ENCODE measurements at regions not wholly inside any gene's neighbourhood (a gene's known extent, or its start where the extent isn't known, plus 50 kb on each side); places are given as distances from the start of the nearest gene placed in this dataset.

DNA sequence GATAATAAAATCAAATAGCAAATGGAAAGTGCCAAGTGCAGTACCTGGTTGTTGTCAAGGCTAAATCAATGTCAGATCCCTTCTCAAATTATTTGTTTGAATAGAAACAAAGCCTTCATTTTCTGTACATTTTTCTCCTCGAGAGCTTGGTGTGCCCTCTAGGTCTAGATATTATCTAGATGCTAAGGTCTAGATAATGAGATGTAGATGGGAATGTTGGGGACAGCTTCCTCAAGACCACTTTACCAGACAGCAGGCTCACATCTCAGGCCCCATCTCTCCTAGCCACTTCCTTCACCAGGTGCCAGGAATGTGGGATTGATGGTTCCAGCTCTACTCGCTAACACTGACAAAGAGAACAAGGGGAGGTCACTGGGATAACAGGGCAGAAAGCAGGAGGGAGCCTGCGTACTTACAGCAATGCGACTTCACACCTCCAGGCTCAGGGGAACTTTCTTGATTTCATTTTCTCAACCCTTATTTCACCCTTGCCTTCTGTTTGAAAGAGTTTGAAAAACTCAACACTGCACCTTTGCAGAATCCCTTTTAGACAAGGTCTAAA lies 451.4 kb upstream of the VSTM2A start:
- no peak for DNase-seq (ENCODE audit: low read depth)
- TF ChIP-seq CTCF (conservative IDR thresholded peaks at IDR 0.05; ENCODE audit: low read depth, low read length): no peak
- H3K4me3 ChIP-seq (ENCODE audit: low read depth, low read length): no peak overlapping the region

DNA sequence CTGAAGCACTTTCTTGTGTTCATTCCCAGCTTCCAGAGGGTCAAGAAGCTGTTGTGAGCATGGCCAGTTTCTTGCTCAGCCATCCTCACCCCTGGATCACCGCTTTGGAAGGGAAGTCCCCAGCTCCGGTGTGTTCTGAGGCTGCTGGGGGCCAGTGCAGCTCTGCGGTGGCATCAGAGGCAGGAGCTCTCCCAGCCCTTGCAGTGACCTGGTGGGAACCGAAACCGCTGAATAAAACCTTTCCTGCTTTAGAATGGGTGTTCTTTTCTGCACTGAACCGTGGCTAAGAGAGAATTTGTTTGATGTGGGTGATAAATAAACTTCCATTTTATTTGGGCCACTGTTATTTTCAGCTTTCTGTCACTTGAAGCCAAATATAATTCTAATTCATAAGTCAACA lies 450.9 kb upstream of the VSTM2A start:
- no peak for TF ChIP-seq CTCF (conservative IDR thresholded peaks at IDR 0.05; ENCODE audit: low read depth, low read length)
- no peak for DNase-seq (ENCODE audit: low read depth)
- no peak overlapping the region for H3K4me3 ChIP-seq (ENCODE audit: low read depth, low read length)

DNA sequence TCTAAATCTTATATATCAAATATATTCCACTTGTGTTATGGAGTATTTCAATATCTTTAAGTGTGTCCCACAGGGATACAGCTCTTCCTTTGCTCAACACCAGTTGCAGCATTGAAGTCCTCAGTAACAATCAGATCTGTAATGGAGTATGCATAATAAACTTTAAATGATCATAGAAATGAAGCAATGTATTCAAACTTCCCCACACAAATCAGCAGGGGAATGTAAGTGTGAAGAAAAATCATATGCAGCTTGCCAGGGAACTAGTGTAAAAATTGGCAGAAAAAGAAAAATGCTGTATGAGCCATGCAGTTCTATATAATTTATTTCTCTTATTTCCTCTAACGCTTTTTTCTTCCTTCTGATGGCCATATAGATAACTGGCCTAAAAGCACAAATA lies 444.3 kb upstream of the VSTM2A start:
- no peak for TF ChIP-seq CTCF (conservative IDR thresholded peaks at IDR 0.05; ENCODE audit: low read depth, low read length)
- no peak for DNase-seq (ENCODE audit: low read depth)
- no peak overlapping the region for H3K4me3 ChIP-seq (ENCODE audit: low read depth, low read length)

GRCh38 chr7:54109501-54109900 lies 432.7 kb upstream of the VSTM2A start:
- no peak overlapping the region for H3K4me3 ChIP-seq (ENCODE audit: low read depth, low read length)
- DNase-seq (ENCODE audit: low read depth): no peak
- TF ChIP-seq CTCF (conservative IDR thresholded peaks at IDR 0.05; ENCODE audit: low read depth, low read length): no peak

- TF ChIP-seq CTCF (conservative IDR thresholded peaks at IDR 0.05; ENCODE audit: low read depth, low read length): no peak
- no peak for DNase-seq (ENCODE audit: low read depth)
- H3K4me3 ChIP-seq (ENCODE audit: low read depth, low read length): no peak overlapping the region
These were observed 430.2 kb upstream of the VSTM2A start for GRCh38 chr7:54111814-54112511.

GRCh38 chr7:54112567-54112966 lies 429.6 kb upstream of the VSTM2A start:
- DNase-seq (ENCODE audit: low read depth): no peak
- TF ChIP-seq CTCF (conservative IDR thresholded peaks at IDR 0.05; ENCODE audit: low read depth, low read length): no peak
- H3K4me3 ChIP-seq (ENCODE audit: low read depth, low read length): no peak overlapping the region
